Neutrophil (primary cell): ENCODE measurements at regions not wholly inside any gene's neighbourhood (a gene's known extent, or its start where the extent isn't known, plus 50 kb on each side); places are given as distances from the start of the nearest gene placed in this dataset.

Experiments used
- H3K27ac ChIP-seq: fragments of 200-600 bp; sonication (generic); 2 replicates; pipeline ENCODE4 v1.5.1; 2016; ENCODE audit warnings: mild to moderate bottlenecking, moderate library complexity
- H3K27me3 ChIP-seq: fragments of 200-600 bp; sonication (generic); 2 replicates; pipeline ENCODE4 v1.6.0; 2016; ENCODE audit warnings: mild to moderate bottlenecking
- H3K36me3 ChIP-seq: fragments of 200-600 bp; sonication (generic); 2 replicates; pipeline ENCODE4 v1.5.1; 2017
- H3K4me1 ChIP-seq, 2 experiments: fragments of 200-600 bp in 1 of 2; sonication (generic) in 1 of 2; 1 replicate in 1 of 2; 2 replicates in 1 of 2; pipeline versions ENCODE4 v1.5.1 to v1.6.1; 2013 to 2016; ENCODE audit warnings: low read depth in 1 of 2, low read length in 1 of 2, mild to moderate bottlenecking in 1 of 2, moderate library complexity in 1 of 2; ENCODE audit not compliant: control insufficient read depth in 1 of 2, insufficient read depth in 1 of 2
- H3K4me3 ChIP-seq, 2 experiments: fragments of 200-600 bp in 1 of 2; sonication (generic) in 1 of 2; 1 replicate in 1 of 2; 2 replicates in 1 of 2; pipeline ENCODE4 v1.5.1; 2013 to 2016; ENCODE audit warnings: low read depth in 1 of 2, low read length in 1 of 2, mild to moderate bottlenecking in 1 of 2, moderate library complexity in 1 of 2
- H3K9me3 ChIP-seq: fragments of 200-600 bp; sonication (generic); 2 replicates; pipeline ENCODE4 v1.5.1; 2016
- CTCF ChIP-seq: fragments of 200-600 bp; sonication (generic); IDR thresholded peaks from 2 replicates; pipeline ENCODE4 v1.5.1; 2016; ENCODE audit warnings: antibody characterized with exemption

- Histone ChIP-seq H3K9me3 (no peaks in the 10 kb centered on the region), H3K36me3 (no peaks in the 10 kb centered on the region), H3K27ac (no peak overlapping the region), H3K4me1 (peaks cover 14 to 20% of the 10 kb centered on the region in 2 experiments), H3K27me3 (no peaks in the 10 kb centered on the region), H3K4me3 (no peak overlapping the region)
- no peak for TF ChIP-seq CTCF
These were observed 366.7 kb downstream of the SHQ1 start for GRCh38 chr3:72481542-72481941.

GRCh38 chr3:72480366-72480765, 367.9 kb downstream of the SHQ1 start:
- no peak for TF ChIP-seq CTCF
- Histone ChIP-seq H3K4me3 (no peak overlapping the region), H3K27me3 (no peaks in the 10 kb centered on the region), H3K27ac (no peak overlapping the region), H3K9me3 (no peaks in the 10 kb centered on the region), H3K4me1 (peaks cover 20 to 29% of the 10 kb centered on the region in 2 experiments), H3K36me3 (no peaks in the 10 kb centered on the region)

GRCh38 chr3:72479651-72480215, 368.5 kb downstream of the SHQ1 start:
- Histone ChIP-seq H3K27me3 (no peaks in the 10 kb centered on the region), H3K4me3 (no peak overlapping the region), H3K27ac (no peak overlapping the region), H3K4me1 (peaks cover 27 to 35% of the 10 kb centered on the region in 2 experiments), H3K9me3 (no peaks in the 10 kb centered on the region), H3K36me3 (no peaks in the 10 kb centered on the region)
- TF ChIP-seq CTCF = no peak

- H3K27ac ChIP-seq = no peak overlapping the region
- no peaks in the 10 kb centered on the region for H3K9me3 ChIP-seq
- peaks cover 36 to 44% of the 10 kb centered on the region in 2 experiments for H3K4me1 ChIP-seq
- no peaks in the 10 kb centered on the region for H3K27me3 ChIP-seq
- no peak for TF ChIP-seq CTCF
- H3K4me3 ChIP-seq = no peak overlapping the region
- no peaks in the 10 kb centered on the region for H3K36me3 ChIP-seq
These were observed 372.1 kb downstream of the SHQ1 start for GRCh38 chr3:72476139-72476483.

- Histone ChIP-seq H3K27me3 (no peaks in the 10 kb centered on the region), H3K4me3 (peak overlapping the region in 1 of 2 experiments; percentile 2), H3K4me1 (peaks cover 35 to 43% of the 10 kb centered on the region in 2 experiments), H3K27ac (peak overlapping the region; percentile 82), H3K9me3 (no peaks in the 10 kb centered on the region), H3K36me3 (no peaks in the 10 kb centered on the region)
- no peak for TF ChIP-seq CTCF
These were observed 372.7 kb downstream of the SHQ1 start for GRCh38 chr3:72475258-72476138.
